ENCODE measurements at regions not wholly inside any gene's neighbourhood (a gene's known extent, or its start where the extent isn't known, plus 50 kb on each side); places are given as distances from the start of the nearest gene placed in this dataset.
"Not testable (repeated sequence)": the region's sequence is repeated elsewhere in the genome, so short reads cannot be mapped to it uniquely, and the experiment has no call there.

GRCh38 chr18:78790960-78791359 is 188.7 kb upstream of the SALL3 start:
- no peak for DNase-seq

- DNase-seq, result no peak
Observed at GRCh38 chr18:78792094-78792493, 187.5 kb upstream of the SALL3 start.

- no peak for DNase-seq
Observed at GRCh38 chr18:78792736-78793135, 186.9 kb upstream of the SALL3 start.

- no peak for DNase-seq
Observed at GRCh38 chr18:78793313-78794070, 186.1 kb upstream of the SALL3 start.

- DNase-seq, result no peak
Observed at GRCh38 chr18:78794071-78794430, 185.6 kb upstream of the SALL3 start.

GRCh38 chr18:78796693-78797455 is 182.7 kb upstream of the SALL3 start:
- no peak for DNase-seq

- no peak for DNase-seq
Observed at GRCh38 chr18:78797499-78797898, 182.1 kb upstream of the SALL3 start.

GRCh38 chr18:78798402-78799175 is 181.0 kb upstream of the SALL3 start:
- DNase-seq, result no peak

- DNase-seq, result no peak
Observed at GRCh38 chr18:78799382-78800089, 180.1 kb upstream of the SALL3 start.

- DNase-seq, result not testable (repeated sequence)
Observed at GRCh38 chr18:78800102-78800851, 179.3 kb upstream of the SALL3 start.

- DNase-seq, result no peak
Observed at GRCh38 chr18:78801011-78801410, 178.6 kb upstream of the SALL3 start.

- no peak for DNase-seq
Observed at GRCh38 chr18:78803104-78803503, 176.5 kb upstream of the SALL3 start.

GRCh38 chr18:78804206-78805030 is 175.2 kb upstream of the SALL3 start:
- no peak for DNase-seq

- no peak for DNase-seq
Observed at GRCh38 chr18:78805840-78806239, 173.8 kb upstream of the SALL3 start.

GRCh38 chr18:78807668-78808067 is 171.9 kb upstream of the SALL3 start:
- no peak for DNase-seq

- no peak for DNase-seq
Observed at GRCh38 chr18:78809845-78810244, 169.8 kb upstream of the SALL3 start.

GRCh38 chr18:78810706-78811105 is 168.9 kb upstream of the SALL3 start:
- no peak for DNase-seq

GRCh38 chr18:78812067-78812466 is 167.6 kb upstream of the SALL3 start:
- DNase-seq, result no peak

GRCh38 chr18:78813156-78813555 is 166.5 kb upstream of the SALL3 start:
- no peak for DNase-seq

- no peak for DNase-seq
Observed at GRCh38 chr18:78813936-78814710, 165.5 kb upstream of the SALL3 start.

GRCh38 chr18:78814766-78815165 is 164.9 kb upstream of the SALL3 start:
- no peak for DNase-seq
